ENCODE measurements at regions not wholly inside any gene's neighbourhood (a gene's known extent, or its start where the extent isn't known, plus 50 kb on each side); places are given as distances from the start of the nearest gene placed in this dataset.
"Not testable (repeated sequence)": the region's sequence is repeated elsewhere in the genome, so short reads cannot be mapped to it uniquely, and the experiment has no call there.

DNA sequence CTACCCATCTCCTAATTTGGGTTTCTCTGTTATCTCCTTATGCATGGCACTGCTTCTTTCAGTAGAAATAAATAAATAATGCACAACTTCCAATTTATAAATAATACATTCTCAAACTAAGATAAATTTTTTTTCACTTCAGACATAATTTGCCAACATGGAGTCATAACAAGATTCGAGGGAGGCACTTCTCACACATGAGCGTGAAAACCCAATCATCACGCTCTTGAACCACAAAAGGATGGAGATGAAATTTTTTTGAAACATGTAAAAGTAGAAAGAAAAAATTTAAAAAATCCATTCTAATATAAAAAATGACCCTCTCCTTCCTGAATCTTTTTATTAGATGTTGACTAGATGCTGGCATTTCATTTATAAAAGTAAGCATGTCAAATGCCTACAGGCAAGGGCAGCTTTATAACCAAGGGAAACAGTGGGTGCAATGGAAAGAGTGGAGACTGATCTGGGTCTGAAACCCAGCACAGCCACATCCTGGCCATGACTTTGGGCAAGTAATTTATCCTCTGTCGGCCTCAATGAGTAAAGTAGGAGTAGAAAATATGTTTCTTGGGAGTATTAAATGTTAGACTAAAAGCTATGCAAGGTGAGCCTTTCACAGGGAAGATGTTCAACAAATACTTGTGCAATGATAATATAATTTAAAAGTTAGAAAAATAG lies 185.0 kb downstream of the STK31 start:
- no peak overlapping the region for H3K4me3 ChIP-seq (ENCODE audit: low read depth, low read length)
- no peak for TF ChIP-seq CTCF (IDR thresholded peaks at IDR 0.05; ENCODE audit: low read depth, low read length)
- no peak for DNase-seq (ENCODE audit: low read depth, low spot score)
- in situ Hi-C loops (cut with HindIII; ENCODE audit: low sequenced_read_pairs) = no loop called here

- in situ Hi-C loops (cut with HindIII; ENCODE audit: low sequenced_read_pairs) = no loop called here
- DNase-seq (ENCODE audit: low read depth, low spot score) = no peak
- no peak for TF ChIP-seq CTCF (IDR thresholded peaks at IDR 0.05; ENCODE audit: low read depth, low read length)
- no peak overlapping the region for H3K4me3 ChIP-seq (ENCODE audit: low read depth, low read length)
These were observed 185.7 kb downstream of the STK31 start for GRCh38 chr7:23895666-23896096.

DNA sequence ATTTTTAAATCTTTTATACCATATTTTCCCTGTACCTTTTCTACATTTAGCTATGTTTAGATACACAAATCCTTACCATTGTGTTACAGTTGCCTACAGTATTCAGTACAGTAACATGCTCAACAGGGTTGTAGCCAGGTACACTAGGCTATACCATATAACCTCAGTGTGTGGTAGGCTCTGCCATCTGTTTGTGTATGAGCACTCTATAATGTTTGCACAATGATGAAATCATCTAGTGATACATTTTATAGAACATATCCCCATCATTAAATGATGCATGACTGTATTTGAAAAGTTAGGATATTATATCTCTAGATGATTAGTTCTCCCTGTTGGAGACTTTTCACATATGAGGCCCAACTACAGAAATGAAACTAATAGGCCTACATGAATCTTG lies 188.6 kb downstream of the STK31 start:
- H3K4me3 ChIP-seq (ENCODE audit: low read depth, low read length) = no peak overlapping the region
- in situ Hi-C loops (cut with HindIII; ENCODE audit: low sequenced_read_pairs) = no loop called here
- DNase-seq (ENCODE audit: low read depth, low spot score) = no peak
- no peak for TF ChIP-seq CTCF (IDR thresholded peaks at IDR 0.05; ENCODE audit: low read depth, low read length)

- DNase-seq (ENCODE audit: low read depth, low spot score); H3K4me3 ChIP-seq (ENCODE audit: low read depth, low read length); in situ Hi-C loops (cut with HindIII; ENCODE audit: low sequenced_read_pairs): not testable (repeated sequence)
These were observed 194.9 kb downstream of the STK31 start for GRCh38 chr7:23904901-23905300.

GRCh38 chr7:23907012-23907411 lies 197.0 kb downstream of the STK31 start:
- no peak overlapping the region for H3K4me3 ChIP-seq (ENCODE audit: low read depth, low read length)
- in situ Hi-C loops (cut with HindIII; ENCODE audit: low sequenced_read_pairs) = no loop called here
- no peak for TF ChIP-seq CTCF (IDR thresholded peaks at IDR 0.05; ENCODE audit: low read depth, low read length)
- no peak for DNase-seq (ENCODE audit: low read depth, low spot score)

GRCh38 chr7:23909426-23909825 lies 199.4 kb downstream of the STK31 start:
- in situ Hi-C loops (cut with HindIII; ENCODE audit: low sequenced_read_pairs) = no loop called here
- TF ChIP-seq CTCF (IDR thresholded peaks at IDR 0.05; ENCODE audit: low read depth, low read length) = no peak
- DNase-seq (ENCODE audit: low read depth, low spot score) = no peak
- H3K4me3 ChIP-seq (ENCODE audit: low read depth, low read length) = no peak overlapping the region

DNA sequence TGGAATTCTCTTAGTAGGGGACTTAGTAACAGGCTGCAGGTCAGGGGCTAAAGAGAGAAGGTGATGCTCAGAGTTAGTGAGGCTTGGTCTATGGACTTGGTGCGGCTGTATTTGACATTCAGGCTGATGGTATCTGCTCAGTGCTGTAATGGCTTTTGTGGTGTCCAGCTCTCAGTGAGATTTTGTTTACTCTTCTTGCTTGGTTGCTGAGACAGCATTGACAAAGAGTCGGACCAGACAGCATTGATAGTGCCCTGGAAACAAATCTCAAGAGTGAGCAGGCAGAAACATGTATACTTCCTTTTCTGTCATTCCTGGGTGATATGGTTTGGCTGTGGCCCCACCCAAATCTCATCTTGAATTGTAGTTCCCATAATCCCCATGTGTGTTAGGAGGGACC lies 202.0 kb downstream of the STK31 start:
- no peak overlapping the region for H3K4me3 ChIP-seq (ENCODE audit: low read depth, low read length)
- in situ Hi-C loops (cut with HindIII; ENCODE audit: low sequenced_read_pairs) = no loop called here
- TF ChIP-seq CTCF (IDR thresholded peaks at IDR 0.05; ENCODE audit: low read depth, low read length) = no peak
- no peak for DNase-seq (ENCODE audit: low read depth, low spot score)
